Activated T-helper 2 cell treated with anti-CD3 and anti-CD28 coated beads, Interferon-gamma antibody, Interleukin-2, Interleukin-4, amounts not matched to agents 10 μg/mL and 5 μg/mL and 100 μg/mL, durations not matched to agents 14 hours and 24 hours and 36 hours (primary cell): ENCODE measurements at regions not wholly inside any gene's neighbourhood (a gene's known extent, or its start where the extent isn't known, plus 50 kb on each side); places are given as distances from the start of the nearest gene placed in this dataset.

Source experiments
- DNase-seq: peaks from one replicate; pipeline ENCODE4 v3.0.0; 2021; ENCODE audit warnings: low spot score
- H3K27ac Mint-ChIP-seq: one replicate; pipeline ENCODE4 v1.8.0; 2021; ENCODE audit warnings: mixed read lengths
- H3K27me3 Mint-ChIP-seq: one replicate; pipeline ENCODE4 v1.8.0; 2021; ENCODE audit warnings: low read depth, mixed read lengths
- H3K36me3 Mint-ChIP-seq: one replicate; pipeline ENCODE4 v1.8.0; 2021; ENCODE audit warnings: low read depth, mixed read lengths
- H3K4me1 Mint-ChIP-seq: one replicate; pipeline ENCODE4 v1.8.0; 2021; ENCODE audit warnings: low read depth, mixed read lengths
- H3K4me3 Mint-ChIP-seq: one replicate; pipeline ENCODE4 v1.8.0; 2021; ENCODE audit warnings: low read depth, mild to moderate bottlenecking, moderate library complexity, mixed read lengths
- H3K9me3 Mint-ChIP-seq: one replicate; pipeline ENCODE4 v1.8.0; 2021; ENCODE audit warnings: mixed read lengths
- intact Hi-C: fragments of 100-400 bp; cut with micrococcal nuclease; formaldehyde crosslinking; loops from one replicate; pipeline ENCODE4 v1.15.1; 2023

GRCh38 chr2:217336694-217337093 is 476.8 kb upstream of the TNP1 start:
- intact Hi-C loops, result no loop called here
- Mint-ChIP-seq H3K27me3 (peaks cover 4% of the 10 kb centered on the region), H3K9me3 (no peaks in the 10 kb centered on the region), H3K36me3 (no peaks in the 10 kb centered on the region), H3K4me1 (no peaks in the 10 kb centered on the region), H3K4me3 (no peak overlapping the region), H3K27ac (no peak overlapping the region)
- DNase-seq, result no peak

DNA sequence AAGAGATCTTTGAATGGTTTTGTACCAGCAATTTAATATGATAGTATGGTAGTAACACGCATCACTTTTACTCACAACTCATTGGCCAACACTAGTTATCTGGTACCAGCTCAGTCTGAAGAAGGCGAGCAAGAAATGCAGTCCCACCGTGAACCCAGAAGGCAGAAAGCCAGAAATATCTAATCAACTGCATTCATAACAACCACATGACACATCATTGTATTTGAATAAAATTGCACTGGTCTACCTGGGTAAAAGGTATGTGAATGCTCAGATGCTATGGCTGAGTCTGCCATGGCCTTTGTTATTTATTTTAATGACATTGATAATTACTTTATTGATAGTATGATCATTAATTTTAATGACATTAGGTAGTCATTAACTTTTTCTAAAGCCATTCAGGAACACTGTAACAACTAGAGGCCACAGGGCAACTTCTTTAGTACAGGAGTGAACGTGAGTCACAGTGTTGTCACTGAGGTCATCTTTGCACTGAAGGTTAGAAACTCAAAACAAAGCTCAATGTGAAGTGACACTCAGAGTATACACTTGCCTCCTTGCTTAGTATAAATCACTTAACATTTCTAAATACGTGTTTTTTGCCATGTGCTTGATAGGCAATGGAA is 475.6 kb upstream of the TNP1 start:
- H3K4me3 Mint-ChIP-seq, result no peak overlapping the region
- H3K27ac Mint-ChIP-seq, result no peak overlapping the region
- H3K27me3 Mint-ChIP-seq, result peaks cover 1% of the 10 kb centered on the region
- DNase-seq, result no peak
- no peaks in the 10 kb centered on the region for H3K9me3 Mint-ChIP-seq
- H3K36me3 Mint-ChIP-seq, result no peaks in the 10 kb centered on the region
- intact Hi-C loops, result no loop called here
- no peaks in the 10 kb centered on the region for H3K4me1 Mint-ChIP-seq

DNA sequence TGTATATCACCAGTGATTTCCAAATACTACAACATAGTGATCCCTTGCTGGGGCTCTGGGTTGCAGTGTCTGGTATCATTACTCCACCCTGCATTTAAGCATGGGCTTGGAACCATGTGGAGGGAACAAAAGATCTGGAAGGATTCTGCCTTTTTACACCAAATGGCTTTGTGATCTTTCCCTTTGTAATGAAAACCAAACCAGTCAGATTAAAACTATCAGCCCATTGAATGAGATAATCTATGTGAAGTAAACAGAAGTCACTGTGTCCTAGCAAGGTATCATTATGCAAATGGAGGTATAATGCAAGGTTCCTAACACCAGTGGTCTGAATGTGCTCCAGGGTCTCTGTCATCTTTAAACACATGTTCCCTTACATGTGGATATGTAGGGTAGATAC is 474.7 kb upstream of the TNP1 start:
- Mint-ChIP-seq H3K27ac (no peak overlapping the region), H3K27me3 (peaks cover 1% of the 10 kb centered on the region), H3K9me3 (no peaks in the 10 kb centered on the region), H3K4me1 (peaks cover 1% of the 10 kb centered on the region), H3K4me3 (no peak overlapping the region), H3K36me3 (no peaks in the 10 kb centered on the region)
- intact Hi-C loops, result no loop called here
- DNase-seq, result no peak

DNA sequence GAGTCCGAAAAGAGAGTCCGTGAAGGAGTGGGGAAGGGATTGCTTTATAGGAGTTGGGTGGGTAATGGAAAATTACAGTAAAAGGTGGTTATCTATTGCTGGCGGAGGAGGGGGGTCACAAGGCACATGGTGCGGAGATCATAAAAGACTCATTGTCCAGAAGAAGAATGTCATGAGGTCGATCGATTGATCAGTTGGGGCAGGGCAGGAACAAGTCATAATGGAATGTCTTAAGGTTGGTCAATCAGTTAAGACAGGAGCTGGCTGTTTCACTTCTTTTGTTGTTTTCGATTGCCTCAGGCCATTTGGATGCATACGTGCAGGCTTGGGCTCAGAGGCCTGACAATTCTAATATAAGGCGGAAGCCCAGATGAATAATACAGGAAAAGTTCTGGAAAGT is 473.0 kb upstream of the TNP1 start:
- no peak overlapping the region for H3K27ac Mint-ChIP-seq
- peaks cover 7% of the 10 kb centered on the region for H3K4me1 Mint-ChIP-seq
- intact Hi-C loops, result no loop called here
- H3K27me3 Mint-ChIP-seq, result no peaks in the 10 kb centered on the region
- no peaks in the 10 kb centered on the region for H3K36me3 Mint-ChIP-seq
- no peaks in the 10 kb centered on the region for H3K9me3 Mint-ChIP-seq
- DNase-seq, result no peak
- no peak overlapping the region for H3K4me3 Mint-ChIP-seq

DNA sequence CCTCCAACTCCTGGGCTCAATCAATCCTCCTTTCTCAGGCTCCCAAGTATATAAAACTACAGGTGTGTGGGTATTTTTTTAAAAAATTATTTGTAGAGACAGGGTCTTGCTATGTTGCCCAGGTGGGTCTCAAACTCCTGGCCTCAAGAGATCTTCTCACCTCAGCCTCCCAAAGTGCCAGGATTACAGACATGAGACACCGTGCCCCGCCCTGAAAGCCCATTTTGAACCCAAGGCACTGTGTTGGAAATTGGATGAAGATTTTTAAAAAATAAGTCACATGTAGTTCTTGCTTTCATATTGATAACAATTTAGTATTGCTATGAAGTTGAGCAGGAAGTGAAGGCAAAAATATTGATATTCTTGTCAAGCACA is 472.5 kb upstream of the TNP1 start:
- Mint-ChIP-seq H3K27me3 (no peaks in the 10 kb centered on the region), H3K4me1 (peaks cover 7% of the 10 kb centered on the region), H3K27ac (no peak overlapping the region), H3K9me3 (no peaks in the 10 kb centered on the region), H3K36me3 (no peaks in the 10 kb centered on the region), H3K4me3 (no peak overlapping the region)
- DNase-seq, result no peak
- intact Hi-C loops, result no loop called here

DNA sequence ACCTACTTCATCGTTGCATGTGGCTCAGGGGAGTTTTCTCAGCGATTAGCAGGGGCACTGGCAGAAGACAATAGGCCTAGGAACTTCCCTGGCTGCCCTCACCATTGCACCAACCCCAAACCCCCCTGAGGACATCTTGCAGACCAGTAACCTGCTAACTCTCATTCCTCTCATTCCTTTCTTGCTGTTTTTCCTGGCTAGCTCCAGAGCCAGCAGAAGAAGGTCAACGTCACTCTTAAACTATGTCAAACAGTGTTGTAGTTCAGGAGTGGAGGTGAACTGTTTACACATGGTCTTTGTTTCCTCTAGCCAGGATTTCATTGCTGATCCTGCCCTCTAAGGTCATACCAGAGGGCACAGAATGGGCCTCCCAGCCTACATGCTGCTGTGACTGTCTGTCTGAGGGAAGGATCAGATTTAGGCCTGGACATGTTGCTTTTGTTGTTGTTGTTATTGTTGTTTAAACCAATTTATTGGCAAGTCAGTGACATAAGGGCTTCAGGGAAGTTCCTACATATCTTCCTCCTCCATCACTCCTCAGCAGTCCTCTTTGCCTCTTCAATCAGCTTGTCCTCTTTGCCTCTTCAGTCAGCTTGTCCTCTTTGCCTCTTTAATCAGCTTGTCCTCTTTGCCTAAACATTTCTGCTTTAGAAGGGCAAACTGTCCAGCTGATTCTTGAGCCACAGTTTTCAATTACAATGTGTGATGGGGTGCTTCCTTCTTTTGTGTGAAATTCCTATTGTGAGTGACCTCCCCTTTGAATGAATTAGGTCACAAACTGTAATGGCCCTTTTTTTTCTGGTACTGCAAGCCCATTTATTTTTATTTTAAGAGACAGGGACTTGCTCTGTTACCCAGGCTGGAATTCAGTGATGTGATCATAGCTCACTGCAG is 471.9 kb upstream of the TNP1 start:
- Mint-ChIP-seq H3K27ac (no peak overlapping the region), H3K4me1 (peaks cover 7% of the 10 kb centered on the region), H3K9me3 (no peaks in the 10 kb centered on the region), H3K36me3 (no peaks in the 10 kb centered on the region), H3K4me3 (no peak overlapping the region), H3K27me3 (no peaks in the 10 kb centered on the region)
- intact Hi-C loops, result no loop called here
- DNase-seq, result no peak

DNA sequence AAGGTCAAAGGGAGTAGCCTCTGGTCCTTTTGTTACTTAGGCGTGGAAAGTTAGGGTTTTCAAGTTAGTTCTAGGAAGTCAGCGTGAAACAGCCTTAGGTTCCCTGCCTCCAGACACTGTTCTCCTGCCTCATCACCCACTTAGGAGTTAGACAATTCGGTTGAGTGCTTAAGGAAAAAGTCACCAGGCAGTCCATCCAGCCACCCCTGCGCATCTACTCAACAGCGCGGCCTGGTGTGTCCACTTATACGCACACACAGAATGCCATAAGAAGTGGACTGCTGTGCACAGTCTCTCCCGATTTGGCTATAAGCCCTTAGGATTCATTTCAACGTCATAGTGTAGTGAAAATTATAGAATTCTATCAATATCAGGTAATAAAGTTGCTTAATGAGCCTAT is 470.8 kb upstream of the TNP1 start:
- Mint-ChIP-seq H3K9me3 (peaks cover 3% of the 10 kb centered on the region), H3K27me3 (no peaks in the 10 kb centered on the region), H3K4me1 (peaks cover 7% of the 10 kb centered on the region), H3K36me3 (no peaks in the 10 kb centered on the region), H3K4me3 (no peak overlapping the region), H3K27ac (no peak overlapping the region)
- intact Hi-C loops, result no loop called here
- DNase-seq, result no peak

DNA sequence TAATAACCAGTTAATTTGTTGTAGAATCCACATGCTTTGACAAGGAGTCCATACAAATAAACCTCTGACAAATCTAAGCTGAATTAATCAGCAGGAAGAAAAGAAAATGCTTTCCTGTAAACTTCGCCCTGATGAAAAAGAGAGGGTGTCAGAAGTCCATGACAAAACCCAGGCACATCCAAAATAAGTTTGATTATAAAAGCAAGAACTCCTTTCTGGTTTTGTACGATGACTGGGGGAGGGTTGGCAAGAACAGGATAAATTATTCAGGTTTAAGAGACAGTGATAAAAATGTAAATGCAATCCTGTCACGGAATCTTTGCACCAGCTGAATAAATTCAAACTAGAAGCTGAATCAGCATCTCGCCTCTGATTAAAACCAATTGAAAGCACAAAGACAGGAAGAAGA is 469.2 kb upstream of the TNP1 start:
- Mint-ChIP-seq H3K27me3 (no peaks in the 10 kb centered on the region), H3K27ac (no peak overlapping the region), H3K4me3 (no peak overlapping the region), H3K9me3 (peaks cover 18% of the 10 kb centered on the region), H3K36me3 (no peaks in the 10 kb centered on the region), H3K4me1 (peaks cover 7% of the 10 kb centered on the region)
- no peak for DNase-seq
- intact Hi-C loops, result no loop called here

DNA sequence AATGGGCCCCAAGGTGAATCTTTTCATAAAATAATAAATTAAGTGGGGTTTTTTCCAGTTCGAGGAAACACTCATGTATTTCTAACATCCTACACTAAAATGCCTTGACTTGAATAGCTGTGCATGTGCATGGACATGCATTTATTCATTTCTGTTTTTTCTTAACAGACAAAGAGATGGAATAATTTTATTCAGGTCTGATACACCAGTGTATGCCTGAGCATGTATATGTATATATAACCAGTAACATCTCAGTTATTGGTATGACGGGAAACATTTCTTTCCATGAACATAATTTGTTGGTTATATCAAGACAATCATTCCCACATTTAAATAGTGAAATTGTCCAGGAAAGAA is 468.7 kb upstream of the TNP1 start:
- intact Hi-C loops, result no loop called here
- peaks cover 21% of the 10 kb centered on the region for H3K9me3 Mint-ChIP-seq
- H3K27ac Mint-ChIP-seq, result no peak overlapping the region
- H3K4me3 Mint-ChIP-seq, result no peak overlapping the region
- no peak for DNase-seq
- H3K27me3 Mint-ChIP-seq, result no peaks in the 10 kb centered on the region
- H3K4me1 Mint-ChIP-seq, result peaks cover 7% of the 10 kb centered on the region
- no peaks in the 10 kb centered on the region for H3K36me3 Mint-ChIP-seq

DNA sequence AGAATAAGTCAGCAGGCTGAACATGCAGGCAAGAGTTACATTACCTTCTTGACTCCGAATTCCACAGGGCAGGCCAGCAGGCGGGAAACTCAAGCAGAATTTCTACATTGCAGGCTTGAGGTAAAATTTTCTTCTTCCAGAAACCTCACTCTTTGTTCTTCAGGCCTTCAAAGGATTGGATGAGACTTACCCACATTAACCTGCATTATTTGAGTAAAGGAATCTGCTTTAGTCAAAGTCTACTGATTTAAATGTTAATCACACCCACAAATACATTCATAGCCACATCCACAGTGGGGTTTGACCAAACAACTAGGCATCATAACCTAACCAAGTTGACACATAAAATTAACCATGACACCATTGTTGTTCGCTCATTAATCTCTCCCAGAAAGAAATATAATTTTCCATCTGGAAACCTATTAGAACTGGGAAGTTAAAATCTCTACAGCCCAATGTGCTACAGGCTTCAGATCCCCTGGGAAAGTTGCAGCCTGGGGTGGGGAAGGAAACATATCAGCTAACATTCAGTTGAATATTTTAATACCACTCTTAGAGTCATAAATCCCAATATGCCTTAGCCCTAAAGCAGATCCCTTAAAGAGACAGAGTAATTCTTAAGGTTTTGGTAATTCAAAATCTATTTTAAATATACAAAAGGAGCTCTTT is 468.2 kb upstream of the TNP1 start:
- no peak overlapping the region for H3K4me3 Mint-ChIP-seq
- H3K4me1 Mint-ChIP-seq, result peaks cover 7% of the 10 kb centered on the region
- no peaks in the 10 kb centered on the region for H3K27me3 Mint-ChIP-seq
- H3K27ac Mint-ChIP-seq, result no peak overlapping the region
- intact Hi-C loops, result no loop called here
- DNase-seq, result no peak
- H3K36me3 Mint-ChIP-seq, result no peaks in the 10 kb centered on the region
- peaks cover 21% of the 10 kb centered on the region for H3K9me3 Mint-ChIP-seq

DNA sequence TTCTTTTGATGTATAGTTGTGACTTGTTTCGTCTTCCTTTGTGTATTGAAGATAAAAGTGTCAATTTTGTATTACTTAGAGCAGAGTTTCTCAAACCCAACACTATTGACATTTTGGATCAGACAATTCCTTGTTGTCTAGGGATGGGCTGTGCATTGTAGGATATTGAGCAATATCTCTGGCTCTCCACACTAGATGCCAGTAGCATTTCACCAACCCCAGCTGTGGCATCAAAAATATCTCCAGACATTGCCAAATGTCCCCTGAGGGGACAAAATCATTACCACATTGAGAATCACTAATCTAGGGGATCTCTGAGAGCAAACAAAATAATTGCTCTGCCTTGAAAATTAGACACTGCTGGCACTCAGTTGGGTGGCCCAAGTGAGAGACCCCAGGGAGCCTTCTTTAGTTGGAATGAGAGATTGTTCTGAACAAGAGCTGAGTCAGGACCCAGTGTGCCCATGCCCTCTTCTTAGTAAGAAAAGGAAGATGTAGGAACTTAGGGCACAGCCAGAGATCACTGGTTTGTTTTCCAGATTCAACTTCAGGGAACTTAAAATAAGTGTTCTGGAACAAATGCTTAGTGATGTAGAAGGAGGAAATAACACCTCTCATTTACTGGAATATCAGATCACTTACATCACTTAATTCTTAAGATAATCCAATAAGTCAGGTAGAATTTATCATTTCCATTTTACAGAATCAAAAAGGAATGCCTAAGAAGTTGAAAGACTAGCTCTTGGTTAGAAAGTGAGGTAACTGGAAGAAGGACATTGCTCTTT is 466.6 kb upstream of the TNP1 start:
- H3K36me3 Mint-ChIP-seq, result no peaks in the 10 kb centered on the region
- no peak overlapping the region for H3K4me3 Mint-ChIP-seq
- intact Hi-C loops, result no loop called here
- no peaks in the 10 kb centered on the region for H3K27me3 Mint-ChIP-seq
- peaks cover 7% of the 10 kb centered on the region for H3K4me1 Mint-ChIP-seq
- H3K27ac Mint-ChIP-seq, result no peak overlapping the region
- peaks cover 21% of the 10 kb centered on the region for H3K9me3 Mint-ChIP-seq
- DNase-seq, result no peak

DNA sequence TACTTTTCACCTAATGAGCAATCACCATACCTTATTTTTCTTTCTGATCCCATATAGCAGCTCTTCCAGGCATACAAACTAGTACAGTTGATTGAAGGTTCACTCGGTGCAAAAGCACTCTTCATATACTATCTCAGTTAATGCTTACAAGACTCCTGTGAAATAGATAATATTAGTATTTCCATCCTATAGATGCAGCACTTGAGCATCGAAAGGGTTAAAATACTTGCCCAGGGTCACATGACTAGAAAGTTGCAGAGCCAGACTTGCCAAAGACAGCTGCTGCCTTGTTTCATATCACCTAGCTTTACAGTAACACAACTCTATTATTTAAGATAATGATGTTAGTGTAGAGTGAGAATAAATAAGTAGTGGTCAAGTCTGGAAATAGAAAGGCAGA is 466.0 kb upstream of the TNP1 start:
- Mint-ChIP-seq H3K27ac (no peak overlapping the region), H3K27me3 (no peaks in the 10 kb centered on the region), H3K9me3 (peaks cover 21% of the 10 kb centered on the region), H3K4me3 (no peak overlapping the region), H3K36me3 (no peaks in the 10 kb centered on the region), H3K4me1 (peaks cover 7% of the 10 kb centered on the region)
- DNase-seq, result no peak
- intact Hi-C loops, result no loop called here

- Mint-ChIP-seq H3K27me3 (no peaks in the 10 kb centered on the region), H3K4me3 (no peak overlapping the region), H3K27ac (no peak overlapping the region), H3K4me1 (peaks cover 7% of the 10 kb centered on the region), H3K36me3 (no peaks in the 10 kb centered on the region), H3K9me3 (peaks cover 21% of the 10 kb centered on the region)
- intact Hi-C loops, result no loop called here
- DNase-seq, result no peak
These were observed 465.4 kb upstream of the TNP1 start for GRCh38 chr2:217325251-217325650.
